HG02885 (cell line): ENCODE measurements at regions not wholly inside any gene's neighbourhood (a gene's known extent, or its start where the extent isn't known, plus 50 kb on each side); places are given as distances from the start of the nearest gene placed in this dataset.
"Not testable (repeated sequence)": the region's sequence is repeated elsewhere in the genome, so short reads cannot be mapped to it uniquely, and the experiment has no call there.

Experiments
- ATAC-seq: cut with Tn5 transposase; IDR thresholded peaks from one replicate; pipeline ENCODE4 v1.9.1; 2021; ENCODE audit warnings: mild to moderate bottlenecking; ENCODE audit not compliant: unreplicated experiment, poor library complexity

DNA sequence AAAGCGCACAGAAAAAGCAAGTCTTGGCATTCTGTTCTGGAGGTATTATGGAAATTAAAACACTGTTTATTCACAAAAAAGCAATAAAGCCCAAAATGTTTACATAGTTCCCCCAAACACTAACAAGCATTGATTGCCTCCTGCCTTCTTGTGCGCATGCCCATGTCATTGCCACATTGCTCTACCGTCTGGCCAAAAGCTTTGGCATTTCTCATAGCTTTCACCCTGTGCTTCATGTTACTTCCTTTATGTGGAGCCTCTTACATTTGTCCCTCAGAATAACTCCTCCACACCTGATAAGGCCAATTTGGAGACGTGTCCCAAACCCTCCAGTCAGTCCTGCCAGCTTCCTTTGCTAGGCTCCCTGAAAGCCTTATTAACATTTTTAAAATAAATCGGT, 680.8 kb downstream of the GBE1 start:
- no peak for ATAC-seq

DNA sequence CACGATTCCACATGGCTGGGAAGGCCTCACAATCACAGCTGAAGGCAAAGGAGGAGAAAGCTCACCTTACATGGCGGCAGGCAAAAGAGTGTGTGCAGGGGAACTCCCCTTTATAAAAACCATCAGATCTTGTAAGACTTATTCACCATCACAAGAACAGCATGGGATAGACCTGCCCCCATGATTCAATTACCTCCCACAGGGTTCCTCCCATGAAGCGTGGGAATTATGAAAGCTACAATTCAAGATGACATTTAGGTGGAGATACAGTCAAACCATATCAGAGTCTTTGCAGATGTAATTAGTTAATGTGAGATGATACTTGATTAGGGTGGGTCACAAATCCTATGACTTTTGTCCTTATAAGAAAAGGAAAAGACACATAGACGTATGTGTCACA, 688.9 kb downstream of the GBE1 start:
- ATAC-seq = no peak

DNA sequence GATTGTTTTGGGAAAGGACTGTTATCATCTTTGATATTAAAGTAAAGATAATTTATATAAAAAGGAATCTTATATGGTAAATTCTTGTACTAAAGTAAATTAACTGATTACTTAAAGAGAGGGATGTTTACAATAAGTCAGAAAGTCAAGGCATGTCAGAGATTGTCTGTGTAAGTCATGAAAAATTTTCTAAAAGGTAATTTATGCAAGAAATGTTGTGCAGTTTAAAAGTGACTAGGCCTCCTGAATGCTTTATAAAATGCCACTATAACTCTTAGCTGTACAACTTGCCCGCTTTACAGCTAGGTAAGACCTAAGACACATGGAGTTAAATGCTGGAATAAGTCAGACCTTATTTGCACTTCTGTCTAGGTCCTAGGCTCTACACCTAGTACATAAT, 692.9 kb downstream of the GBE1 start:
- no peak for ATAC-seq

DNA sequence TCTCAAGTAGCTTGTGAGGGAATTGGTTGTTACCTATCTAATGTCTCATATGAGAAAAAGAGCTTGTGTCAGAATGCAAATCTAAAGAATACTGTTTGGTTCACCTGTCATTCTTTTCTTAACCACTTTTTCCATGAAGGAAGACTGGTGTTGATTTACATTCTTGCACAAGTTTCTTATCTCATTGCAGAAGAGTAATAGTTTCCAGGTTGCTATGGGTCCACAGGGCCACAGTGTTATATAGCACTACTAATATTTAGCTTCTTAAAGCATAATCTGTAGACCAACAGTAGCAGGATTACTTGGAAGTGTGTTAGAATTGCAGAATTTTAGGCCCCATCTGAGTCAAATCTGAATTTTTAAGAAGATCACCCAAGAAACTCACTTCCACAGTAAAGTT, 697.5 kb downstream of the GBE1 start:
- no peak for ATAC-seq

DNA sequence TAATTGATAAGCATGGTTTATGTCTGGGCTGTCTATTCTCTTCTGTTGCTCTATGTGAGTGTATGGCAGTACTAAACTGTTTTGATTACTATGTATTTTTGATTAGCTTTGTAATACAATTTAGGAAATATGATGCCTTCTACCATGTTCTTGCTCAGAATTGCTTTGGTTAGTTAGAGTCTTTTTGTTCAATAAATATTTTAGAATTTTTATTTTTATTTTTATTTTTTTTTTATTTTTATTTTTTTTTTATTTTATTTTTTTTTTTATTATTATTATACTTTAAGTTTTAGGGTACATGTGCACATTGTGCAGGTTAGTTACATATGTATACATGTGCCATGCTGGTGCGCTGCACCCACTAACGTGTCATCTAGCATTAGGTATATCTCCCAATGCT, 710.3 kb downstream of the GBE1 start:
- not testable (repeated sequence) for ATAC-seq

DNA sequence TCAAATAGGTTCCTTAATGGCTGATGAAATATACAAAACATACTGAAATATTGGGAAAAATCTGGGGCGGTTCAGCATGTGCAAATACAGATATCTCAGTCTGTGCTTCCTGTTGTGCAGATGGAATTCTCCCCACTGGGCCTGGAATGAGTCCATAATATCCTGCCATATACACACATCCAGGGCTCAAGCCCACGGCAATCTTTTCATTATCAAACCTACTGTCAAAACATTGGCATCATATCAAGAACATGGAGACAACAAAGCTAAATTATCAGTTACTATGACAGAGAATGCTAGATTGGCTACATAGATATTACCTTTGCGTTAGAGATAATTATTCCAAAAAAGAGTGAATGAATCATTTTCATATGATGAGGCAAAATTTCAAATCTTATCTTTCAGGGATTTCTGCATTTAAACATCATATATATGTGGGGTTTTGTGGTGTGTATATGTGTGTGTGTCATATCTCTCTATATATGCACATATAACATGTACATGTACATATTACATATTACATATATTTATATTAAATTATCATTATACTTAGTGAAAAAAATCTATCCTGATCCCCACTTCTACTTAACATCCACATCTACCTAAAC, 713.3 kb downstream of the GBE1 start:
- no peak for ATAC-seq

DNA sequence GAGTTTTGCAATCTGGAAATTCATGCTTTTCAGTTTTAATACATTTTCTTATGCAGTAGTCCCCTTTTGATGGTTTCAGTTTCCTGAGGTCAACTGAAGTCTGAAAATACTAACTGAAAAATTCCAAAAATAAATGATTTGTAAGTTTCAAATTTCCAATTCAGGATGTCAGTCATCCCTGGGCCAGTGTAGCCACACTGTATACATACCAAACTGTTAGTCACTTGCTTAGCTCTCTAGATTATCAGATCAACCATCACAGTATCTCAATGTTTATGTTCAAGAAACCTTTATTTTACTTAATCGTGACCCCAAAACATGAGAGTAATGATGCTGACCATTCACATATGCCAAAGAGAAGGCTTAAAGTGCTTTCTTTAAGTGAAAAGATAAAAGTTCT, 715.5 kb downstream of the GBE1 start:
- no peak for ATAC-seq

DNA sequence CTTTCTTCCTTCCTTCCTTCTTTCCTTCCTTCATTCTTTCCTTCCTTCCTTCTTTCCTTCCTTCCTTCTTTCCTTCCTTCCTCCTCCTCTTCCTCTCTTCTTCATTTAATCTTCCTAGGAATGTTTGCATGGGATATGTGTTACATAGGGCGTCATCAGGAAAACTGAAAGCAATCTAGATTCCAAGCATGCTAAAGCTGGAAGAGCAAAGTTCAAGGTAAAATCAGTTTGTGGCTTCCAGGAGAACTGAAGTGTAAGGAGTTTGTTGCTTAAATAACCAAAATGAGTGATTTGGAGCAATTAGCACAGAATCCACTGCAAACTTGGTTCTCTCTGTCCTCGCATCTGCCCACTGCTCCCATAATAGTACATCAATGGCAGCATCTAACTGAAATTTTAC, 716.2 kb downstream of the GBE1 start:
- ATAC-seq = no peak

DNA sequence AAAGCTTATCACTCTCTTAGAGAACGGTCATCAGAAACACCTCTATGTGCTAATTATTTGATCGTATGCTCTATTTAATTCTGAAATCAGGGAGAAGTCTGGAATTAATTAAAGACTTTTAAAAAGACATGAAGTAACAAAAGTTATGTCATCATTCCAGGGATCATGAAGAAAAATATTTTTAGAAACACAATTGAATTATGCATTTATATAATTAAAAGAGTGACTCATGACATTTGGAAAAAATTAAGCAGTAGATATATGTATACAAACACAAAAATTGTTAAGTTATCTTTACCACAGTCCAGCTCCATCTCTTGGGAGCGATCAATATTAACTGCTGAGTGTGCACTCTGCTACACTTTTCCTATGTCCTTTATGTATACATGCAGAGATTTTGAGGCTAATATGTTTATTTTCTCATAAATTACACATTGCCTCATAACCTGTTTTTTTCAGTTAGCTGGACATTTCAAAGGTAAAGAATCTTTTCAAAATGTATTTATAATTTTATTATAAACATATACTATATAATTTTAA, 717.7 kb downstream of the GBE1 start:
- ATAC-seq = no peak

DNA sequence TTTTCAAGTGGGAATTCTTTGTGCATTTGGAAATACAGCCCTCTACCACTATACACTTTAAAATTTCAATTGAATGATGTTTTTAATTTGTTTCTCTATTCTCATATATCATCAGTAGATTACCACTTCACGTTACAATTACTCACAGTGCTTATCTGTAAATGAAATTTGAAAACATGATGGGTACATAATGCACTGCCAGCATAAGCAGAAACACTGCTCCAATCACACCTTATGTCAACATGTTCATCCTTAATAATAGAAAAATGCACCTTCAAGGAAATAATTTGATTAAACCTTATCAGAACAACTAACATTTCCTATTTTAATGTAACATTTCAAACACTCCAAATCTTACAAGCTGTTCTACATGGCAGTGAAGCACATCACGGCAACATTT, 718.4 kb downstream of the GBE1 start:
- no peak for ATAC-seq

DNA sequence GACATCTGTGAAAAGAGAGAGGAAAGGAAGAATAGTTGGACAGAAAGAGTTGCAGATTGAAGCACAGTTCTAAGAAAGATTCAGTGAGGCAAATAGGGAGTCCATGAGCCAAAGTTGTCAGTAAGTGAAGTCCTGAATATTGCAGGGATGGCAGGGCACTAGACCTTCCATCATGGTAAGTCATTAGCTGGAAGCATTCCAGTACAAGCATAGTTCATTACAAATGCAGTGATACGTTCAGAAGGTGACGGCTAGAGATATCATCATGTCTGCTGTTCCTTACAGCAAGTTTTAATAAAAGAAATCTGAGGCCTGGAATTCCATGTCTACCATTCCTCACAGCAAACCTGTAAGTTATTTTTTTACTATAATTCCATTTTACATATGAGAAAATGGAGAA, 720.1 kb downstream of the GBE1 start:
- ATAC-seq = no peak

DNA sequence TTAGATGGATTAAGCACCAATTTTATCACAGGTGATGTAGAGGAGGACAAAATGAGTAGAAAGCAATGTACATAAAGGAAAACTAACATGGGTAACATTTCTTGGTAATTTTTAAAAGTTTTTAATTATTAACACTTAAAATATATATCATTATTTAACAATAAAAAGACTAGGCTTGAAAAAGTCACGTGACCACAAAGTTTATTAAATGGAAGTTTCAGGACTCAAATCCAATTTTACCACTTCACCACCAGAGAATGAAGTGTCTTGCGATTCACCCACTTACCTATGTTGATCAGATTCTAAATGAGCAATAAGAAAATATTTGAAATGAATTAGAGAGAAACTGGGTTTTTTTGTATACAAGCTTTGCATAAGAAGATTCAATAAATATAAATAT, 721.3 kb downstream of the GBE1 start:
- no peak for ATAC-seq

DNA sequence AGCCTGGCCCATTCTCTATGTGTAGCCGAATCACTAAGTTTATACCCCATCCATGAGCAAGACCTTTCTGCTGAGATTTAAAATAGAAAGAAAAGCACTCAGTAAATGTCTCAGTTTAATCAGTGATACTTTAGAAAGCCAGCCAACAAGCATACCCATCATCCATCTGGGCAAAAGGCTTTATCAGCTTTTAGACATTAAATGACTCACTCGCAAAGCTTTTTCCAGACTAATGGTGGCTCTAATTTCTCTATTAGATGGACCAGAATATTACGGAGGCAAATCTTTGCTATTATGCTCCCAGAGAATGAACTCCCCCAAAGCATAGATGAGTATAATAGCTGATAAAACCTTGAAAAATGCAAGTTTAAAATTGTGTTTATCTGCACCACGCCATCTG, 727.8 kb downstream of the GBE1 start:
- no peak for ATAC-seq

DNA sequence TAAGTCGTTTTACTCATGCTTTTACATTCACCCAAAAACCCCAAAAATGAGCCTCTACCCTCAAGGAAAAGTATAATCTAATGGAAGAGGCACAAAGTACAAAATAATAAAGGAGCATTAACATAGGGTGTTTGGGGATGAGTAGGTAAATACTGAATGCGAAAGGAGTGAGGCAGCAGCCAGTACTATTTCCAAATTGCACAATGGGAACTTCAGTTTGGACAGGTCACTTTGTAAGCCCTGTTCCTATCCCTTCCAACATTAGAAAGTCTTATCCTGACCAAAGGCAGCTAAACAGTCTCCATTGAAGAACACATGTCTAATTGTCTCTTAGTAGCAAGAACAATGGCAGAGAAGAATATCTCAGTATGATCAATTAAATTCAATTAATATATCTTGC, 728.3 kb downstream of the GBE1 start:
- no peak for ATAC-seq

DNA sequence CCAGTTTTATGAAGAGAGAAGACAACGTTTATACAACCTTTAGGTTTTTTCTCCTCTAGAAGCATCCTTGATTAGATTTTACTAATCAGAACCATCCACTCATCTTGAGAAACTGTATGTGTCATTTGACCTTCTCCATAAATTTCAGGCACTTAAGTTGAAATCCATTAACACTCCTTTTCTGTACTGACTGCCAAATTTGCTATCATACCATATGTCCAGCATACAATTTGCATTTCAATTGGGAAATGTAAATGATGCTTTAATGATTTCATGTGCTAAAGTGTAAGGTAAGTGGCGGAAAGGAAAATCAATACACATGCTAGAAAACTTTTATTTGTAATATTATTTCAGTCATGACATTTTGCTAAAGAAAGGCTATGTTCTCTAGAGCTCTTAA, 731.6 kb downstream of the GBE1 start:
- ATAC-seq = no peak

DNA sequence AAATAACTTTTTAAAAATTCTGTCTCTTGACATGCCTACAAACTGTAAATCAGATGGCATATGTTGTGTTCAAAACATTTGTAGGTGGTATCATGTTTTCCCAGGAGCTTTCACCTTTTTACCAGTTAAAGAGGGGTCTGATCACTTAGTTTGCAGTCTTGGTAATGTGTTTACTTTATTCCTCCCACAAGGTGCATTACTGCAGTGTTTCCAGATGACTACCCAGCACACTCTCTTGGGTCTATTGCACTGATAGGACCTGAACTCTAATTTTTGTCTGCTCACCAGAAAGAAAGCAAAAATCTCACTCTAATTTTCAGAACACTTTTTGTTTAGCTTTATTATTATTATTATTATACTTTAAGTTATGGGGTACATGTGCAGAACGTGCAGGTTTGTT, 734.1 kb downstream of the GBE1 start:
- no peak for ATAC-seq

DNA sequence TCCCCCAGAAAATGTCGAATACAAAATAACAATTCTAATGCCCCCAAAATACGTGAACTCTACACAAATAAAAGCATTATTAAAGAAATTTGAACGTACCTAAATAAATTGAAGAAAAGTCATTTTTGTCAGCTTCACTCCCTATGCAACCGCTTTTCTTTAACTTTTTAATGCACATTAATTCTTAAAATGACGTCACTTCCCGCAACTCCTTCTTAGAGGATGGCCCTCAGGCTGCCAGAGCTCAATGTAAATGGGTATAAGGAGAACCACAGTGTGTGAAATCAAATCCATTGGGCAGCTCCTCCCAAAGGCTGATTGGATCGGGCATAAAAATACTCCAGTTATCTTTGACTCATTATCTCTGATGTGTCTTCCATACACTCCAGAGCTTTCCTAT, 736.9 kb downstream of the GBE1 start:
- ATAC-seq = no peak

DNA sequence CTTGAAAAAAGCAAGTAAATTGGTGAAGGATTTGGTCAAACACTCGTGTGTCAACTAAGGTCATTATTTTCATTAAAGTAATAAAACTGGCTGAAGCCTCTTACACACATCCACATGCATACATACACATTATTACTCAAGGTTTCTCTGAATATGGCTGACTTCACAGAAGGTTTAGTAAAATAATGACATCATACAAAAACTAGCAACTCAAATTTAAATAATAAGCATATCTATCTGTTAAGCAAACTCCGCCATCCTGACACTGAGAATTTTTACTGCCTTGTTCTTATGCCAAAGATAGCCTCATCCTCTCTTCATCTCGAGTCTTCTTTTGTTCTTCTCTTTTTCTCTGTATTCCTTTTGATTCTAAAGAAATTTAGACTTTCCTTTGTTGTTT, 739.1 kb downstream of the GBE1 start:
- ATAC-seq = no peak

DNA sequence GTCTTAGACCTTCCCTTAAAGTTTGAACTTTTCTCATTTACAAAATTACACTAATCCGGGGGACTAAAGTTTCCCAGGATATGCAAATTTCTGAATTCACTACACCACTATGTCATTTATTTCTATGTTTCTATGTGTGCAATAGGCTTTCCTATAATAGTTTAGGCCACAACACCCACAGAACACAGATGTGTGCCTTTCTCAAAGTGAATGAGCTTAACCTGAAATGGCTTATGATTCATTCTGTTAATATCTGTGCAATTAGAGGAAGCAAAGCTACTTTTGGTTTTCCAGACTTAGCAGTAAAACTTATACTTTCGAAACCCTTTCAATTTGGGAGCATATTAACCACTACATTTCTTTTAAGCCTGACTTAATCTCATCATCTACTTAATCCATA, 748.1 kb downstream of the GBE1 start:
- ATAC-seq = no peak

DNA sequence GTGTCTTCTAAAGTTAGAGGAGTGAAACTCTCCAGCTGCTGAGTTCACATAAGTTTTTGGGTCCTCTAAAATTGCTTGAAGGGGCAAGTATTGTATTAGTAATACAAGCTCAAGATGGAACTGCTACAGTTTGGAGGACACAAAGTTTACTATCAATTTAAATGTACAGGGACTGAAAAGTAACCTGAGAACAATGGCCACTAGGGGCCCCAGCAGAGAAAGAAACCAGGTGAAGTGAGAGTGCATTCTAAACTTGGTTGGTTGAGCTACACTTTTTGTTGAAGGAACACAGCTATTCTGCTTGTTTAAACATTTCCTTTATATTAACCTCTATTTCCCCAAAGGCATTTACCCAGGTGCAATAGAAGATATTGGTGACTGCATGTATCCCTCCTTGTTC, 755.5 kb downstream of the GBE1 start:
- no peak for ATAC-seq

DNA sequence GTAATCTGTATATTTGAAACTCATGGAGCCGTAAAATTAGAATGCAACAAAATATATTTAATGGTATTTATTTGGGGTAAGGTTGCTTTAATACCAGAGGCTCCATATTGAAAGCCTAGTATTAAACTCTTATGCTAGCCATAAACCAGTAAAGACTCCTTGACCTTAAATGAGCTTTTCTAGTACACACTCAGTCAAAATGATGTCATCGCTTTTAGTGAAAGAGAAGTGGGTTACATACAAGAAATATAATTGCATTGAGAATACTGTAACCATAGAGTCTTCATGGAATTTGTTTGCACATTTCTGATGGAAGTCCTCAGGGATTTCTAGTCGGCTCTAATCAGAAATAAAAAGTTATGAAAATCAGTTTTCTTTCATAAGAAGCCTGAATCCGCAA, 757.6 kb downstream of the GBE1 start:
- no peak for ATAC-seq

DNA sequence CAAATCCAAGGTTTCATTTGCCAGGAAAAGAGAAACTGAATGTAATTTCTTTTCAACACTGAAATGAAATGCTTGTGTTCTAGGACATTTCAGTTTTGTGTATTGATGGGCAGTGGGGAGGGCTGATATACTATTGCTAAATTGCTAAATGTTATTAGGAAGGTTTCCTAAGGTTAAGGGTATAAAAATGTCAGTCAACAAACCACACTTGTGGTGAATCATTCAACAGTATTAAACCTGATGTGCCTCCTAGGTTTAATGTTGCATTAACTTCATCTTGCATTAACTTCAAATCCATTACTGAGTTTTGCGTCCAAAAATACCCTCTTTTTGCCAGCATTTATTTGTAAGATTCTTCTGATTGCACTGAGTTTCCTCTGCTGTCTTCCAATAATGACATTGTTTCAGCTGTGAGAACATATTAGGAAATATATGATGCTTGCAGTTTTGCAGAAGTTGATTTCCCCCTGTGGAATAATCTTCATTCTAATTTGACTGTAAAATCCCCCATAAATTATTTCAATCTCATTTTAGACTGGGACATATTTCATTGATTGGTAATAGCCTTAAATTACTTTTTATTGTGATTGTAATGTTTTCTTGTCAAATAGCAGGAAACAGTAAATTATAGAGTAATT, 758.3 kb downstream of the GBE1 start:
- ATAC-seq = no peak
